ENCODE measurements at regions not wholly inside any gene's neighbourhood (a gene's known extent, or its start where the extent isn't known, plus 50 kb on each side); places are given as distances from the start of the nearest gene placed in this dataset.

- no peaks in the 10 kb centered on the region for H3K4me1 ChIP-seq (ENCODE audit: control insufficient read depth, insufficient read depth, low read length)
- no peak overlapping the region for H3K4me3 ChIP-seq (ENCODE audit: low read length)
- TF ChIP-seq, protein P1, sequence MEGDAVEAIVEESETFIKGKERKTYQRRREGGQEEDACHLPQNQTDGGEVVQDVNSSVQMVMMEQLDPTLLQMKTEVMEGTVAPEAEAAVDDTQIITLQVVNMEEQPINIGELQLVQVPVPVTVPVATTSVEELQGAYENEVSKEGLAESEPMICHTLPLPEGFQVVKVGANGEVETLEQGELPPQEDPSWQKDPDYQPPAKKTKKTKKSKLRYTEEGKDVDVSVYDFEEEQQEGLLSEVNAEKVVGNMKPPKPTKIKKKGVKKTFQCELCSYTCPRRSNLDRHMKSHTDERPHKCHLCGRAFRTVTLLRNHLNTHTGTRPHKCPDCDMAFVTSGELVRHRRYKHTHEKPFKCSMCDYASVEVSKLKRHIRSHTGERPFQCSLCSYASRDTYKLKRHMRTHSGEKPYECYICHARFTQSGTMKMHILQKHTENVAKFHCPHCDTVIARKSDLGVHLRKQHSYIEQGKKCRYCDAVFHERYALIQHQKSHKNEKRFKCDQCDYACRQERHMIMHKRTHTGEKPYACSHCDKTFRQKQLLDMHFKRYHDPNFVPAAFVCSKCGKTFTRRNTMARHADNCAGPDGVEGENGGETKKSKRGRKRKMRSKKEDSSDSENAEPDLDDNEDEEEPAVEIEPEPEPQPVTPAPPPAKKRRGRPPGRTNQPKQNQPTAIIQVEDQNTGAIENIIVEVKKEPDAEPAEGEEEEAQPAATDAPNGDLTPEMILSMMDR (conservative IDR thresholded peaks at IDR 0.05): no peak
- WGBS, 2 experiments (ENCODE audit: insufficient coverage in 1 of 2, insufficient read length in 1 of 2): 93% methylated on average over 1 of the region's 1 CpG; no CpG with 5 or more reads in 1 of the 2 experiments
- peaks cover under 1% of the 10 kb centered on the region for H3K9me3 Mint-ChIP-seq
- no peak overlapping the region for H3K27ac Mint-ChIP-seq
- H3K36me3 ChIP-seq (ENCODE audit: control insufficient read depth, insufficient read depth, low read length): no peaks in the 10 kb centered on the region
- no peaks in the 10 kb centered on the region for H3K36me3 Mint-ChIP-seq (ENCODE audit: low read depth)
- H3K27me3 Mint-ChIP-seq (ENCODE audit: insufficient read depth): no peaks in the 10 kb centered on the region
- H3K27ac ChIP-seq (ENCODE audit: low read depth, low read length): no peak overlapping the region
- H3K9me3 ChIP-seq (ENCODE audit: control insufficient read depth, low read length): no peaks in the 10 kb centered on the region
- H3K4me1 Mint-ChIP-seq: no peaks in the 10 kb centered on the region
- no peaks in the 10 kb centered on the region for H3K27me3 ChIP-seq (ENCODE audit: control insufficient read depth, insufficient read depth, low read length, poor library complexity, severe bottlenecking)
- no peak for DNase-seq
- H3K4me3 Mint-ChIP-seq: no peak overlapping the region
- H3K9ac ChIP-seq (ENCODE audit: extremely low read depth, low read length, poor library complexity, severe bottlenecking): no peak overlapping the region
Measured at GRCh38 chr3:191148131-191148530, 50.9 kb upstream of the OSTN start.

DNA sequence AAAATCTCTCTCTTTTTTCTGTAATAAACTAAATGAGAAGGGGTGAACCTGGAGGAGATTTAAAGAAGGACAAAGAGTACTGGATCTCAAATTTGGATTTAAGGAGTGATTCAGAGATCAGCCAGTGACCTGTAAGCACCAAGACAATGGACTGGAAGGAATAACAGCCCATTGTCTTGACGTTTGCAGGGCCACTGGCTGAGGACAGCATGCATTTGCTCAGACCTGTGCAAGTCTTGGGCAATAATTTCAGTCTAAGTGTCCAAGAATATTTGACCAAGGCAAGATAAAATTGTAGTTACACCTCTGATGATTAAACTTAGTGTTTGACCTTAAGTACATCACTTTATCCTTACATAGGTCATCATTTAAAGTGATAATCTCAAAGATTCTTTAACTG lies 55.8 kb upstream of the OSTN start:
- TF ChIP-seq, protein P1 (conservative IDR thresholded peaks at IDR 0.05): no peak
- Mint-ChIP-seq H3K27ac (no peak overlapping the region), H3K27me3 (ENCODE audit: insufficient read depth) (no peaks in the 10 kb centered on the region), H3K4me1 (no peaks in the 10 kb centered on the region), H3K4me3 (no peak overlapping the region), H3K9me3 (no peaks in the 10 kb centered on the region), H3K36me3 (ENCODE audit: low read depth) (no peaks in the 10 kb centered on the region)
- Histone ChIP-seq H3K9ac (ENCODE audit: extremely low read depth, low read length, poor library complexity, severe bottlenecking) (no peak overlapping the region), H3K27me3 (ENCODE audit: control insufficient read depth, insufficient read depth, low read length, poor library complexity, severe bottlenecking) (no peaks in the 10 kb centered on the region), H3K27ac (ENCODE audit: low read depth, low read length) (no peak overlapping the region), H3K4me3 (ENCODE audit: low read length) (no peak overlapping the region), H3K9me3 (ENCODE audit: control insufficient read depth, low read length) (no peaks in the 10 kb centered on the region), H3K36me3 (ENCODE audit: control insufficient read depth, insufficient read depth, low read length) (no peaks in the 10 kb centered on the region), H3K4me1 (ENCODE audit: control insufficient read depth, insufficient read depth, low read length) (no peaks in the 10 kb centered on the region)
- 60 to 62% methylated on average over 1 of the region's 1 CpG for WGBS, 2 experiments (ENCODE audit: insufficient coverage in 1 of 2, insufficient read length in 1 of 2)
- DNase-seq: no peak

GRCh38 chr3:191141728-191142127 lies 57.3 kb upstream of the OSTN start:
- no peak overlapping the region for H3K4me3 Mint-ChIP-seq
- DNase-seq: no peak
- TF ChIP-seq, protein P1 (conservative IDR thresholded peaks at IDR 0.05): no peak
- no peaks in the 10 kb centered on the region for H3K27me3 Mint-ChIP-seq (ENCODE audit: insufficient read depth)
- no peak overlapping the region for H3K9ac ChIP-seq (ENCODE audit: extremely low read depth, low read length, poor library complexity, severe bottlenecking)
- H3K27ac Mint-ChIP-seq: no peak overlapping the region
- no peaks in the 10 kb centered on the region for H3K4me1 Mint-ChIP-seq
- no peaks in the 10 kb centered on the region for H3K4me1 ChIP-seq (ENCODE audit: control insufficient read depth, insufficient read depth, low read length)
- H3K27ac ChIP-seq (ENCODE audit: low read depth, low read length): no peak overlapping the region
- no peaks in the 10 kb centered on the region for H3K27me3 ChIP-seq (ENCODE audit: control insufficient read depth, insufficient read depth, low read length, poor library complexity, severe bottlenecking)
- no peak overlapping the region for H3K4me3 ChIP-seq (ENCODE audit: low read length)
- H3K9me3 ChIP-seq (ENCODE audit: control insufficient read depth, low read length): no peaks in the 10 kb centered on the region
- 89 to 91% methylated on average over 3 to 4 of the region's 4 CpGs for WGBS, 2 experiments (ENCODE audit: insufficient coverage in 1 of 2, insufficient read length in 1 of 2)
- no peaks in the 10 kb centered on the region for H3K36me3 Mint-ChIP-seq (ENCODE audit: low read depth)
- H3K9me3 Mint-ChIP-seq: no peaks in the 10 kb centered on the region
- H3K36me3 ChIP-seq (ENCODE audit: control insufficient read depth, insufficient read depth, low read length): no peaks in the 10 kb centered on the region

All from endodermal cell (in vitro differentiated cells).